HG02642 (cell line): ENCODE measurements at regions not wholly inside any gene's neighbourhood (a gene's known extent, or its start where the extent isn't known, plus 50 kb on each side); places are given as distances from the start of the nearest gene placed in this dataset.

ENCODE experiments used
- ATAC-seq: cut with Tn5 transposase; IDR thresholded peaks from one replicate; pipeline ENCODE4 v1.9.1; 2021; ENCODE audit warnings: mild to moderate bottlenecking; ENCODE audit not compliant: unreplicated experiment, poor library complexity

DNA sequence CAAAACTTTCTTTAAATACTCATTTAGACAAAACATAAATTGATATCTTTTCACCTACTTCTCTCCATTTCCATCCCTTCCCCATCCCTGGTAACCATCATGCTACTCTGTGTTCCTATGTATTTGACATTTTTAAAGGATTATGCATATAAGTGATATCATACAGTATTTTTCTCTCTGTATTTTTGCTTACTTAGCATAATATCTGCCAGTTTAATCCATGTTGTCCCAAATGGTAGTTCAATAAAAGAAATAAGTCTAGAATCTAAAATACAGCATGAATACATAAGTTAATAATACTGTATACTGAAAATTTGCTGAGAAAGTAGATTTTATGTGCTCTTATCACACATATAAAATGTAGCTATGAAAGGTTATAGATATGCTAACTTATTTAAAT lies 190.3 kb upstream of the NAV3 start:
- ATAC-seq: no peak

- ATAC-seq: no peak
These were observed 199.8 kb upstream of the NAV3 start for GRCh38 chr12:77630790-77631445.

DNA sequence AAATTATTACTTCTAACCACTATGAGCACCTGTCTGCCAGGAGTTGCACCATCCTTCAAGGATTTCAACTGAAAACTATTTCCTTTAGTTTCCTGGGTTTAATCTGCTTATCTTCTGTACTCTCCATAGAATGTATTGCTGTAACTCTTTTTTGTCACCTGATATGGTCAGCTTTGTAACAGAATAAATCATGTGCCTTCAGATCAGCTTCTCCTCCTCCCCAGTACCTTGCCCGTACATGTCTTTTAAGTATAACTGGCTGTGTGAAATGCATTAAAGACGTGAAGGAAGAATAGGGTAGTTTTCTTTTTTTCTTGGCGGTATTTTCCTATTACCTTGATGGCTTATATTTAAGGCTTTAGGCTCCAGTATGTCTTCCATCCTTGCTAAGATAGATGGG lies 200.3 kb upstream of the NAV3 start:
- ATAC-seq: no peak

DNA sequence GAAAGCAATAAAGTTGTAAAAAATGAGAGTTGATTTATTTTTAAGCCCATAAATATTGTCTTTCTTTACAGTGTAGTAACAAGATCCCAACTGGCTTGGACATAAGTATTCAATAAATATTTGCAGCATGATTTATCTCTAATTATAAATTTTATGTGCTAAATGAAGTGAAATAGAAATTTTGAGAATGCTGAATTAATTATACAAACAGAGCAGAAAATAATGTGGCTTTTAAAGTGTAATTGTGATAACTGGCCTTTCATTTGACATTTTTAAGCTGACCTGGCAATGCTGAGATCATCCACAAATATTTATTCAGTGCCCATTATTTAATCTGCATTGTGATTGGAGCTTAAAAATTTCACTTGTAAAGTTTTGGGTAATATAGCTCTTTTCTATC lies 201.6 kb upstream of the NAV3 start:
- no peak for ATAC-seq

DNA sequence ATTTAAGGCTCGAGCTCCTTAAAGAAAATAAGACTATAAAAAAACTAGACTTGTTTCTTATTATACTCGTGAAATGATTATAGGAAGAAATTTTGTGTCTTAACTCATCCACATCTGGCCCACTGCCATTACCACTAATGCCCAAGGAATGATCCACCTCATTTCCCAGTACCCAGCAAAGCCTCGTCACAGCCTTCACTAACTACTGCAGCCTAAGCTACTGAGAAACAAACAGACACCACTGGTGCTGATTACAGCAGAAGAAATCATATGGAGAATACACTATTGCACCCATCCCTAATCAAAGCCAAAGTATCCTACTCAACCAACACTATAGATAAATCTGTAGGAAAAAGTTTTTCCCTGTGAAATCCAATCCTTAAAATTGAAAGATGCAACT lies 205.3 kb upstream of the NAV3 start:
- no peak for ATAC-seq

DNA sequence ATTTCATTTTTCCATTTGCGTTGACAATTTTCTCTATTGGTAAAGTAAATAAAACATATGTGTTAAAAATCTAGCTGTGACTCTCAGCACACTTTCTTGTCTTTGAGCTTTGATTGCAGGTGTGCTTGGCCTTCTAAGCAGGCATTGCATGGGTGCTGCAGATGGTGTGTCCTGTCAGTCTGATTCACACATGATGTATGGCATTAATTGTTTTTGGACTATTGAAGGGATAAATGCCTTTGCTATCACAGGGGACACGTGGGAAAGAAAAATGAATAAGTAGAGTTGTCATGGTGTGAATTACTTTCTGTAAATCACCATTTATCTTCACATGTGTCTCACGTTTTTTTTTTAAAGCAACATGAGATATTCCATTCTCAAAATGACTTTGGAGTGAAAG lies 211.3 kb upstream of the NAV3 start:
- ATAC-seq: no peak

DNA sequence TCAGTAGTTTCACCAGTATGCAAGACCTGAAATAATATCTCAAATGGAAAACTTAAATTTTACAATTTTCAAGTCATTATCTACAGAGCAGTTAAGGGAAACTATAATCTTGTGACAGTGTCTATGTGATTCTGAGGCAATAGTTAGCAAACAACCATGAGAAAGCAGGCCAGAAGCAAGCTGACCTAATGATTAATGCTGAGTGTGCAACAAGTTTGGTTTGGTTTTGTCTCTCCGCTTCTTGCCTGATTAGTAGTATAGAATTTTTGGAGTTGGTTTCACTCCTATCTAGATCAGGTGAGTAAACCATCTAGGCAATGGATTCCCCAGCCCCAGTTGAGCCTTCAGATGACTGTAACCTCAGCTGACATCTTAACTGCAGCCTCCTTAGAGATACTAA lies 212.9 kb upstream of the NAV3 start:
- no peak for ATAC-seq

- no peak for ATAC-seq
These were observed 215.4 kb upstream of the NAV3 start for GRCh38 chr12:77615332-77615731.

- ATAC-seq: no peak
These were observed 217.3 kb upstream of the NAV3 start for GRCh38 chr12:77613411-77613810.

DNA sequence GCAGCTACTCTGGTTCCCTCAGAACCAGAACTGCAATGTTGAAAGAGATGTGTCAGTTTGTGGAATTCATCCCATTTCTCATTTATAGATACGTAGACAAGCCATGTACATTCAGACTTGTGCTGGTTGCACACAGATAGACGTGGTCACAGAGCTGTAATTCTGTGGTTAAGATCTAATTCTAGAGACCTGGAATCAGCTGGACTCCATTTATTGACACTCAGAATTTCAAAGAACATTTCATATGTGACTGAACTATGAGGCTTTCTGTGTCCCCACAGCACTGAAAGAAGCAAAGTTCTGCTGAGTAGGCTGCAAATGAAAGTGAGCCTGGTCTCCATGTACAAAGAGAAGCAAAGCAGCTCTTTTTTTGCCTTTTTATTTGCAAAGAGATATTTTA lies 220.2 kb upstream of the NAV3 start:
- ATAC-seq: no peak

- ATAC-seq: no peak
These were observed 221.7 kb upstream of the NAV3 start for GRCh38 chr12:77609016-77609415.

GRCh38 chr12:77608271-77608824 lies 222.3 kb upstream of the NAV3 start:
- ATAC-seq: no peak

DNA sequence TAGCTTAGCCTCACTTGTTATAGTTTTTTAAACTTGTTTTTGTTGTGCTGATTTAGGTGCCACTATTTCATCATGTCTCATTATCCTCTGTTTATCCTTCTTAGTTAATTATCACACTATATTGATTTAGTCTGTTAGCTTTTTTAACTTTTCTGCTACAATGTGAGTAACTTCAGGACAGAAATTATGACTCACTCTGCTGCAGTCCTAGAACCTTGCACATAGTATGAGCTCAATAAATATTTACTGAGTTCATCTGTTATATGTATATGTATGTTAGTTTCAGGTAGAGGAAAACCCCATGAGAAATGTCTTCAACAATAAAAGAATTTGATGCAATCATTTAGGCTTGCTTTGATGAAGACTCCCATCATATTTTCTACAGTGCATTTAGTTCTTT lies 224.3 kb upstream of the NAV3 start:
- ATAC-seq: peak; percentile 52

GRCh38 chr12:77603946-77604345 lies 226.7 kb upstream of the NAV3 start:
- no peak for ATAC-seq

DNA sequence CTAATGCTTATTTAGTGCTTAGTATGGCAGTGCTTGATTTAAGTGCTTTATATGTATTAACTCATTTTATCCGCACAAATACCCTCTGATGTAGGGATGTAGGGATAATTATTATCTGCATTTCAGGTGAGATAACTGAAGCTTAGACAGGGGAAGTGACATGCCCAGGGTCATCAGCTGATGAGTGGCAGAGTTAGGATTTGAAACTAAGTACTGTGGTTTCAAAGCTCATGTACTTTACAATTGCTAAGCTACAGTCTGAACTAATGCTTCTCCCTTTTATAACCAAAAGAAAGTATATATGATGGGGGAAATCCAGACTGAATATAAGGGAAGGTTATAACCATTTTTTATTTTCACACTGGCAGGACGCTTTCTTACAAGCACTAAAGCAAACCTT lies 229.6 kb upstream of the NAV3 start:
- peak; percentile 47 for ATAC-seq

- ATAC-seq: peak; percentile 31
These were observed 230.2 kb upstream of the NAV3 start for GRCh38 chr12:77600468-77600843.

DNA sequence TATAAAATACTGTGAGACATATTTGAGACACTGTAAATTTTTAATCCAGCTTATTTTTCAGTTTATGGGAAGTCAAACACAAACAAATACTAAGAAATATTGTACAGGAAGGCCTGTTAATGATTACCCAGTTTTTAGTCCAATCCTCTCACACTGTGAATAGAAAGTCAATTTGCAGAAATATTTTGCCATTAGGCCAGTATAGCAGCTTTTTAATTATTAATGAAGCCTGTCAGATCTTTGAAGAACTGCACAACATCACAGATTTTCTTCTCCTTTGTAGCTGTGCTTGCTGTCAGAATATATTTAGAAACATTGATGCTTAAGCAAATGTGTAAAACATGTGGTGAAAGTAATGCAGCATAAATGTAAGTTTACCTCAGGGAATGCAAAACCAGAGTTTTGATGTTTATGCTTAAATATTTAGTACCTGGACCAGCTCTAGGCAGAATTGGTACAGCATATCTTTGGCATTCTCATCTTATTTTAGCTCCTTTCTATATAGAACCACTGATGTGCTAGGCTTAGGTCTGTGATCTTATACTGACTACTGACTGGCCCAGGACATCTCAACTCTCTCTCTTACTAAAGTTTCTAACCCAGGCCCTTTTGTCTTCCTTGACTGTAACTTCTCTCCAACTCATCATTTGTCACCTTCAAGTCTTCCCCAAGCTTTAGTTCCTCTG lies 230.8 kb upstream of the NAV3 start:
- ATAC-seq: peak; percentile 59

- no peak for ATAC-seq
These were observed 236.3 kb upstream of the NAV3 start for GRCh38 chr12:77594366-77594765.

DNA sequence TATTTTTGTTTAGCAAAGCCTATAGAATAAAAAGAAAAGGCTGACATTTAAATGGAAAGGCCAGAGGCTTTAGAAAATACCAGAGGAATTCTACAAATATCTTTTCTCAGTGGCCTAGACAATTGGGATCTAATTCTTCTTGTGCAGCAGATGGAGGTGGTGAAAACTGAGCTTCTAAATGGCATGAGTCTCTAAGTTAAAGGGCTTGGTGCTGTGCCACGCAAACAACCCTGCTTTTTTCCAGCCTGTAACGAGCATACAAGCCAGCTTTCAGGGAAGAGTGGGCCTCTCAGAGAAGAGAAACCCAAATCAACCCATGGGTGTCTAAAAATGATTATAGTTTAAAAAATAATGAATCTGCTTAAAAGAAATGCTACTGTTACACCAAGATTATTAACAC lies 237.9 kb upstream of the NAV3 start:
- ATAC-seq: no peak

DNA sequence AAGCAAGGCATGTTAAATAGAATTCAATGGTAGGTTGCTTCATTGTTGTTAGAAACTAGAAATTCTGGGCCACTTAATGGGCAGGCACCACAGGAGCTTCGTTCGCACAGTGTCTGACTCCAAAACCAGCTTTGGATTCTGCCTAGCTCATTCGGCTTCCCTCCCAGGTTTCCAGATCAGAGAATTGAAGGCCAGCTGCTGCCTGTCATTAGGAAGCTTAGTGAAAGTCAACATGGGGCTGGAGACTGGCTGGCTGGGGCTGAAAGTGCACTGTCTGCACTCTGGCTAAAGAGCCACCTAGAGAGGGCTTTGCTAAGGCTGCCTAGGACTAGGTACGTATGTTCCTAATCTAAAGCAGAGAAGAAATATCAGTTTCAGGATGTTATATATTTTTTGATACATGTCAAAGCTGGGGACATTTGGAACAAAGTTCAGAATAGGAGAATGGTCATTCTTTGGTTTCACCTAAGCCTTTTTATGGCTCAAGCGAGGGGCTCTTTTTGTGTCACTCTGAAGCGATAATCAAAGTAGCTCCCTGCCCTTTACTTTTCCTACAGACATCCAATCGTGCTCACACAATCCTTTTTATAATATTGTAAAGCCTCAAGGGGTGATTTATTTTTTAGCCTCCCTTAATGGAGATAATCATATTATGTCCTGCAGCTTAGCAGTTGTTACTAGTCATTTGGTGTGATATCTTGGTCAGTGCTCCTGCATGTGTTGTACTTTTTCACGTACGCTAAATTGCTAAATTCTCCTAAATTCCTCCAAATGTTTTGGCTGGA lies 238.5 kb upstream of the NAV3 start:
- ATAC-seq: no peak

- no peak for ATAC-seq
These were observed 240.4 kb upstream of the NAV3 start for GRCh38 chr12:77590306-77590705.
